GM12874 (cell line): ENCODE measurements at regions not wholly inside any gene's neighbourhood (a gene's known extent, or its start where the extent isn't known, plus 50 kb on each side); places are given as distances from the start of the nearest gene placed in this dataset.

Experiments used
- CTCF ChIP-seq: IDR thresholded peaks from 2 replicates; pipeline ENCODE4 v1.5.1; 2011; ENCODE audit warnings: low read depth, mild to moderate bottlenecking, control low read depth, low read length, moderate library complexity; ENCODE audit not compliant: insufficient read depth

GRCh38 chr16:79923431-79923830, 322.9 kb upstream of the MAF start:
- TF ChIP-seq CTCF = no peak

GRCh38 chr16:79920685-79921084, 320.1 kb upstream of the MAF start:
- no peak for TF ChIP-seq CTCF

- no peak for TF ChIP-seq CTCF
Observed at GRCh38 chr16:79918916-79919315, 318.4 kb upstream of the MAF start.

DNA sequence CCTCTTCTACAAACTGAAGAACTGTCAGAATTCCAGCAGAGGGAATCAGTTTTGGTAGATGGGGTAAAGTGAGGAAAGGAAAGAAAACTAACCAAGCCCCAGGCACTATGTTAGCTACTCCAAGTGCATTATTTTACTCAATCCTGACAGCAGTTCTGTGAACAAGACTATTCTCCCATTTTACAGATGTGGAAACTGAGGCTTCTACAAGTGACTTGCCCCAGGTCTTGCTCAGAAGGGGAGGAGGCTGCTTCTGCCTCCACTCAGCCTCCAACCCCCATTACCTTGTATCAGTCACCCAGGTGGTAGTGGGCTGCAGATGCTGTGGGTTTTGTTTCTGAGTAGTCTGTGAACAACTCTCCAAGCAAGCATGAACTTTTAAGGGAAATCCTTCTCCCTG, 315.2 kb upstream of the MAF start:
- no peak for TF ChIP-seq CTCF

DNA sequence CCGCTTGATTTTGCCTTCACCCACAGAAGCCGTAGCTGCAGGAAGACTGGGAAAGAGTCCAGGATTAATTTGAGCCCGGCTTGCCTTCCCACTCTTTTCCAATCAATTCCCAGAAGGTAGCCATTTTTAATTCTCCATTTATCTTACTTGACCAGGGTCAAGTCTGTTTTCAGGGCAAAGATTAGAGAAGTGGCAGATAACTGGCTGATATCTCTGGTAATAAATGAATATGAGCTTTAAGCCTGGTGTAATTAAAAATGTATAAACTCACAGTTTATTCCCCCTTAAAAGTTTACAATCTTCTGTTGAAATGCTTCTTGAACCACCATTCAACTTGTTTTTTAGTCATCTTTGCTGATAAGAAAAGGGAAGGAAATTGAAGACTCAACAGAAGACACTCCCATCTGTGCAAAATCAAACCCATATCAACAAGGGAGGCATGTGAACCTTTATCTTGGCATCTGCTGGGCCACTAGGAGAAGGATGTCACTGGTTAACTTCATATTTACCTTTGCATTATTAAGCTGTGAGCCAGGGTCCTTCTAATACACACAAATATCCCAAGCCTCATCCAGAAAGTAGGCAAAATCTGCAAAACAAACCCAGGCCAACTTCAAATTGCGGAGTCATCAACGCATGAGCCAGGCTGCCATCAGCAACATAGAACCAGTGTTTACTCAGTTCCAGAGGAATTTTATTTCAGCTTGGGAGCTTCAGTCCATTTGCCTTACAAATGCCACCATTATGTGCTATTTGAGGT, 314.6 kb upstream of the MAF start:
- no peak for TF ChIP-seq CTCF

- TF ChIP-seq CTCF = no peak
Observed at GRCh38 chr16:79912592-79913310, 312.2 kb upstream of the MAF start.

DNA sequence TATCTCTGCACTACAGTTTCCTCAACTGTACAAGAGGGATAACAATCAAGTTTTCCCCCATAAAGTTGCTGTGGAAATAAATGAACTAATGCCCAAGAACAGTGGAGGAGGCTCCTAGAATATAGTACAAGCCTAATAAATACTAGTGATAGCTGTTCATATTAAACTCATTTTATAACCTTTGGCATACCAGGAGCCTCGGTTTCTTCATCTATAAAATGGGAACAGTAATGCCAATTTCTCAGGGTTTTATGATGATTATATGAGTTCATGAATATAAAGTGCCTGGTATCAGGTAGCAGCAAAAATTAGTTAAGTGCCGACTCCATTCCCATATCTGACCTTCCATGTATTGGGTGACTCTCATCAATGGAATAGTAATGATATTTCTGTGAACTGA, 311.1 kb upstream of the MAF start:
- TF ChIP-seq CTCF = no peak
